Cardiac septum (tissue), 1 donor: ENCODE measurements at regions not wholly inside any gene's neighbourhood (a gene's known extent, or its start where the extent isn't known, plus 50 kb on each side); places are given as distances from the start of the nearest gene placed in this dataset.

Experiments used
- DNase-seq: peaks from one replicate; pipeline ENCODE4 v3.0.0-alpha.2; 2020; ENCODE audit warnings: low spot score
- intact Hi-C: fragments of 100-400 bp; cut with DNase I; formaldehyde crosslinking; loops from one replicate; pipeline ENCODE4 v1.14.0; 2022
- donor health status: DM: no; HTN: no; CAD: no.

DNA sequence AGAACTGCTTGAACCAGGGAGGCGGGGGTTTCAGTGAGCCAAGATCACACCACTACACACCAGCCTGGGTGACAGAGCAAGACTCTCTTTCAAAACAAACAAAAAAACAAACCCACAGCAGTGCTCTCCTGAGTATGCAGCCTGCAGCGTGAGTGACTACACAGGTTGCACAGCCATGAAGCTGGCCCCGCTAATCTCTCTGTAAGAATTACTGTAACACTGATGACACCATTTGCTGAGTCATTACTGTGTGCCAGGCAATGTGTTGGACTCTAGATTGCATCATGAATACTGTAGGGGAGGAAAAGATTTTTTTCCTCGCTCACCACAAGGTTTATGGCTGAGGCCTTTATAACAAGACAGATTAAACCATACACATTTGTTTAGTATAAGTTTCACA lies 118.6 kb upstream of the ATP8B1 start:
- no peak for DNase-seq
- intact Hi-C loops = no loop called here

DNA sequence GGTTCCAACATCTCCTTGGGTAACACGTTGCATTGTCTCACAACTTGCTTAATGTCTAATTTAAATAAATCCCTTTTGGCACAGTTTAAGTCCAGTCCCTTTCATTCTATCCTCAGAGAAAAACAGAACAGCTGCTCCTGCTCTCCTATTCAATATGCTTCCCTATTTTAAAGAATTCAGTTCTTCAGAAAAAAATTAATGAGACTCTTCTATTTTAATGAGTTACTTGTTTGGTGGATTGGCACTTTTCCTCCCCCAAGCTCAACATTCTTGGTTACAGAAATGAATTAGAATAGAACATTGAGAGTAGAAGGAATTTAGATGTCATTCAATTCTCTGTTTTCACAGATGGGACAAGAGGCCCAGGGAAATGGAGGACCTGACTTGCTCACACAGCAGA lies 116.9 kb upstream of the ATP8B1 start:
- DNase-seq = no peak
- intact Hi-C loops = no loop called here

DNA sequence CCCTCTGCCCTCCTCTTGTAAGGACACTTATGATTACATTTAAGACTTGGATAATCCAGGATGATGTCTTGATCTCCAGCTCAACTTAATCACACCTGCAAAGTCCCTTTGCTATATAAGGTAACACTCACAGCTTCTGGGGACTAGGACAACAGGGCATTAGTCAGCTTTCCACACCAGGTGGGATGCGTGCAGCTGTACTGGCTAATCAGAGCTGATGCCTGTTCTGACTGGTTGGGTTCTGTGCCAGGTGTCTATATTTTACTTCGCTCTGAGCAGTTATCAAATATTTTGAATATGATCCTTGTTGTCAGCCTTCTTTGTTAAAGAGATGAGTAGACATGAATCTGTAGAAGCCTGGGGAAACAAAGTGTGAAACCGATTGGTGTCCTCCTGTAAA lies 115.5 kb upstream of the ATP8B1 start:
- DNase-seq = no peak
- intact Hi-C loops = no loop called here

GRCh38 chr18:57916684-57917083 lies 113.6 kb upstream of the ATP8B1 start:
- DNase-seq = no peak
- intact Hi-C loops = no loop called here

GRCh38 chr18:57915865-57916582 lies 112.9 kb upstream of the ATP8B1 start:
- DNase-seq = no peak
- intact Hi-C loops = no loop called here

DNA sequence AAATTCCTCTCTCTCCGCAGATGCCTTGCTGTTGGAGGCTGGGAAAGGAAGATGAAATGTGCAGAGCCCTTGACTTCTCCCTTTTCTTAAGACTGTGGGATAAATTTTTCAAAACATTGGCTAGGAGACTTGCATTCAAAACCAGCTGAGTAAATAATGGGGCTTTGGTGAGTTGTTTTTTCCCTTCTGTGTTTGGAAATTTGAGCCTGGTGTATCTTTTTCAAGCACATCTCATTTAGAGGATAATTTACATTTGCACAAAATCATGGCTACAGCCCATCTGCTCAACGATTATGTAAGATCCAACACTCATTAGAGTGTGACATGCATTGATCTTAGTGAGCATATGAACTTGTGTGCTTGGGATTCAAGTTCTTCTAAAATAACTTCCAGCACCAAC lies 112.1 kb upstream of the ATP8B1 start:
- intact Hi-C loops = no loop called here
- DNase-seq = no peak

DNA sequence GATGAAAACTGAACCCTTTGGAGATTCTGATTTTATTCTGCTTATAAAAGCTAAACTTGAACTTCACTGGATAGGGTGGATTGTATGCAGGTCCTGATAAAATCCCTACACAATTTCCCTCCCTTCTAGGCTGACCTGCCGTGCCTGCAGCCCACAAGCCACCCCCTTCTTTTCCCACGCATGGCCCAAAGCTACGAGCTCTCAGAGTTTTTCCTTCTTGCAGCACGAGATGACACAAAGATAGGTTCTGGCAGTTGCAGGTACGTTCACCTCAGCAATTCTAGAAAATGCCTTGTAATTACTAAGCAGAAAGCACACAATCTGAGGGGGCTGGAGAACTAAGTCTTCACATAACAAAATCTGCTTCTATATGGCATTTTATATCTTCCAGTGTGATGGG lies 110.6 kb upstream of the ATP8B1 start:
- DNase-seq = no peak
- intact Hi-C loops = no loop called here

DNA sequence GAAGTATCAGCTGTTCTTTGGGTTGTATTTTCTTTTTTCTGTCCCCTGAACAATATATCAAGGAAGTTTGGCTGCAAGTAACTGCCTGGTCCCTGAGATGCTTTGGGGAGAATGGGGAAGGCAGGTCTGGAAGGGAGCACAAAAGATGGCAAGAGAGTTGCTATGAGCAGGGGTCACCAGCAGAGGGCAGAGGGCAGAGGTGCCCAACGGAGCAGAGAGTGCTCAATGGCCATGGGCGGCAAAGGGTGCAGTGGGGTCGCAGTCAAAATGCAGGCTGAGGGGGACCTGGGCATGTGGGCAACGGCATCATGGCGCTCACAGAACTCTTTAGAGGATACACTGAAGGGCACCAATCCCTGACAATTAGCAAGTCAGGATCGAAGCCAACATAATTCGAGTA lies 107.7 kb upstream of the ATP8B1 start:
- DNase-seq = no peak
- intact Hi-C loops = no loop called here

- no peak for DNase-seq
- intact Hi-C loops = no loop called here
These were observed 107.0 kb upstream of the ATP8B1 start for GRCh38 chr18:57910134-57910533.

DNA sequence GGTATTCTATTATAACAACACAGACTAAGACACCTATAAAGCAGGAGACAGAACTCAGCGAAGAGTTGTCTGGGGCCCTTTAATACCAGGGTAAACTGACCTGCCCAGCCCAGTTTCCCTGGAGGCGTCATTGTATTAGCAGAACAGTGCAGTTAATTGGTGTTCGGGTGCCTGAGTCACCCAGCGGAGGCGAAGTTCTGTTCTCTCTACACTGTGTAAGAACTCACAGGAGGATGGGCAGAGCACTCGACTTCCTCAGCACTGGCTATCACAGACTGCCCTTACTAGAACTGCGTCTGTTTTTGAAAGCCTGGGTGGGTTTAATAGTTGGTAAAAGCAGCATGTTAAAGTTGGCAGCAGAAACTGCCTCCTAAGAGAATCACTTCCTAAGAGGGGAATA lies 106.5 kb upstream of the ATP8B1 start:
- no peak for DNase-seq
- intact Hi-C loops = no loop called here

GRCh38 chr18:57908092-57908491 lies 105.0 kb upstream of the ATP8B1 start:
- no peak for DNase-seq
- intact Hi-C loops = no loop called here

GRCh38 chr18:57907550-57907949 lies 104.4 kb upstream of the ATP8B1 start:
- intact Hi-C loops = no loop called here

DNA sequence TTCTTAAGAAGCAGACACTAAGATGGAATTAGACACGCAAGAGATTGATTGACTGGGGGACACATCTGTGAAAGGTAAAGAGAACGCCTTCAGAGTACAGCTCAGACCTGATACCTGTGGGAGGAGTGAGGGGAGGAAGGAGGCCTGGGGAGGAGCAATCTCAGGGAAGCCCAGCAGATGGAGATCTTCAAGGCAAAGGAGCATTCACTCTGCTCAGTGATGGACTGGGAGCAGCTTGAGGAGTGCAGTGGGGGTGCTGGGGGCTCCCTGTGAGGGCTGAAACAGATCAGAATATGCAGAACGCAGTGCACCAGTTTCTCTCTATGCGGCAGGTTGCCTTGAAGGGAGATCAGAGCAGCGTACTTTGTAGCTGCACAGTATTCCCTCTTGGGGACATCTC lies 103.7 kb upstream of the ATP8B1 start:
- DNase-seq = no peak
- intact Hi-C loops = no loop called here

More at GRCh38 chr18:57907550-57907949, 104.4 kb upstream of the ATP8B1 start:
- no peak for DNase-seq

GRCh38 chr18:57904535-57904934 lies 101.4 kb upstream of the ATP8B1 start:
- intact Hi-C loops = no loop called here

DNA sequence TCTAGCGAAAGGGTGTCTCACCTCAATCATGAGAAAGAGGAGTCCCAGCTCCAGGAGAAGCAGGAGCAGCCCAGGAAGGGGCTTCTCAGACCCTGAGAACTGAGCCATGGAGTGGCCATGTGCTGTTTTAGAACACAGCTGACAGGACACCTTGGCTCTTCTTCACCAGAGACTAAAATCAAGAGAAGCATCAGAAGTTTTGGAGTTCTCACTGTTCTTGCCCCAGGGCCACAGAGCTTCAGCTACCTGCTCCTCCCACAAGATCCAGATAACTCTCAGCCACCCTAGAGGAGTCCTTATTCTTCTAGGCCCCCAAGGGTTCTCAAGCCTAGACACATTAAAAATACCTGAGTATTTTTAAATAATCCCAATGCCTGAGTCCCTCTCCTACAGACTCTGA lies 99.6 kb upstream of the ATP8B1 start:
- intact Hi-C loops = no loop called here
- DNase-seq = no peak

More at GRCh38 chr18:57904535-57904934, 101.4 kb upstream of the ATP8B1 start:
- DNase-seq = no peak

- DNase-seq = no peak
- intact Hi-C loops = no loop called here
These were observed 98.9 kb upstream of the ATP8B1 start for GRCh38 chr18:57901825-57902589.

DNA sequence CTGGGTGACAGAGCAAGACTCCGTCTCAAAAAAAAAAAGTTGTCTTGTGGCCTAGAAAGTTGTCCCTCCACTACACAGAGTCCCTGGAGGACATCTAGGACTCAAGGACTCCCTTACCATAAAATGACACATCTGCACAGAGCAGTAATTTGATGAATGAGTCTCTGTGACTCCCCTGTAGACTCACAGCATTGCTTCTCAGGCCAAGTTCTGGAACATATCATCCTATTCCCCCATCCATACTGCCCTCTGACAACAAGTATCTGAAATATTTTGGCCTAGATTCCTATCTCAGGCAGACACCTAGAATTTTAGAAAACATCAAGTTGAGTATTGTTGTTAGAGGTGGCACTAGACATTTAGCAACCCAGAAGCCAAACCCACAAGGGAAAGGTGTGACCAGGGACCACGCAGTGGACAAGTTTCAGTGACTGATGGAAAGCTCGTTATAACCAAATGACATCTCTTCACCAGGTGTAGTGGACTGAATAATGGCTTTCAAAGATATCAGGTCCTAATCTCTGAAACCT lies 97.9 kb upstream of the ATP8B1 start:
- no peak for DNase-seq
- intact Hi-C loops = no loop called here

DNA sequence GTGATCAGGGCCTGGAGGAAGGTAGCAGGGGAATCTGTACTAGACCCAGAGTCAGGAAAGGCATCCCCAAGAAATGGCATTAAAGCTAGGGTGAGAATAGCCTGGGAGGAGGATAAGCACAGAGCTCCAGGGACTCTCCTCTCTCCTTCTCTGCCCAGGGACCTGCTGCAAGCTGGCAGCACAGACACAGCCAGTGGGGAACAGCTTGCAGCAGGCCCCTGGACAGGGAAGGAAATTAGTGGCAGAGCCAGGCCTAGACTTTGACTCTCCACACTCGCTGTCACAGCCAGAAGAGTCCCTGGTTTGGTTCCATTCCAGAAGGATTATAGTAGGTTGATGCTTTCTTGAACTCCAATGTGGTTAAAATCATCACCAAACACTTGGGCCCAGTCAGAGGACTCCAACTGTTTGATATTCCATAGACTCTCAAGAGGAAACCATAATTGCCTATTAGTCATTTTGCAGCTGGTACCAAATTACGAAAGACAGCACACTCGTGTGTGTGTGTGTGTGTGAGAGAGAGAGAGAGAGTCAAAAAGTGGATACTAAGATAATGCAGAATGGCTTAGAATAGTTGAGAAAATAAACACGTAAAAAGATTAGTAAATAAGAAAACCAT lies 95.5 kb upstream of the ATP8B1 start:
- DNase-seq = no peak
- intact Hi-C loops = no loop called here

DNA sequence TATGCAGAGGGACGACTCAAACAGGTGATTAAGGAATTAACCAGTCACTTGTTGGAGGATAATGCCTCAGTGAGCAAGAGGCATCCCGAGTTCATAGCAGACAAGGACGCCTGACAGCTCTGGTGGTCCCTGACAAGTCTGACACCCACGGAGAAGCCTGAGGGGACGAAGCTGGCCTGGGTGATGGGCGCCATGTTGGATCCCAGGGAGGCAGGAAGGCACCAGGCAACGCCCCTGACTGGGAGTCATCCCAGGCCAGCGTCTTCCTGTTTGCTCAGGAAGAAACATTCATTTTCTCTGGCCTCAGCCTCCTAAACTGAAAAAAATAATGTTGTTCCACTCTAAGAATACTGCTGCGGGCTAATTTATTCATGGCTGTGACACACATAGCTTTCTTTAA lies 92.1 kb upstream of the ATP8B1 start:
- intact Hi-C loops = no loop called here
- DNase-seq = no peak

- no peak for DNase-seq
- intact Hi-C loops = no loop called here
These were observed 88.7 kb upstream of the ATP8B1 start for GRCh38 chr18:57891707-57892391.
